GM19238 (cell line): ENCODE measurements at regions not wholly inside any gene's neighbourhood (a gene's known extent, or its start where the extent isn't known, plus 50 kb on each side); places are given as distances from the start of the nearest gene placed in this dataset.

Experiments used
- DNase-seq: peaks from one replicate; pipeline ENCODE4 v3.0.0; 2011; ENCODE audit warnings: low spot score; ENCODE audit not compliant: insufficient read length

GRCh38 chr10:92747066-92747465 is 57.3 kb downstream of the HHEX start:
- no peak for DNase-seq

GRCh38 chr10:92747600-92747999 is 57.8 kb downstream of the HHEX start:
- no peak for DNase-seq

- no peak for DNase-seq
Measured at GRCh38 chr10:92750791-92751533, 61.2 kb downstream of the HHEX start.

- DNase-seq: no peak
Measured at GRCh38 chr10:92751534-92751811, 61.7 kb downstream of the HHEX start.

GRCh38 chr10:92751827-92752226 is 62.1 kb downstream of the HHEX start:
- no peak for DNase-seq

- no peak for DNase-seq
Measured at GRCh38 chr10:92753865-92754264, 64.1 kb downstream of the HHEX start.

- no peak for DNase-seq
Measured at GRCh38 chr10:92755725-92756124, 66.0 kb downstream of the HHEX start.

GRCh38 chr10:92756201-92757065 is 66.7 kb downstream of the HHEX start:
- DNase-seq: peak; percentile 42

- DNase-seq: peak; percentile 64
Measured at GRCh38 chr10:92757066-92757710, 67.4 kb downstream of the HHEX start.

GRCh38 chr10:92757711-92758104 is 68.0 kb downstream of the HHEX start:
- DNase-seq: no peak

- DNase-seq: no peak
Measured at GRCh38 chr10:92758594-92758993, 68.8 kb downstream of the HHEX start.

GRCh38 chr10:92760609-92761008 is 70.9 kb downstream of the HHEX start:
- DNase-seq: no peak

GRCh38 chr10:92761571-92761970 is 71.8 kb downstream of the HHEX start:
- no peak for DNase-seq

GRCh38 chr10:92763634-92764155 is 73.9 kb downstream of the HHEX start:
- DNase-seq: no peak

GRCh38 chr10:92766451-92766850 is 76.7 kb downstream of the HHEX start:
- DNase-seq: no peak

- no peak for DNase-seq
Measured at GRCh38 chr10:92768104-92768503, 78.3 kb downstream of the HHEX start.

GRCh38 chr10:92773776-92774175 is 74.5 kb upstream of the EXOC6 start:
- DNase-seq: no peak

- no peak for DNase-seq
Measured at GRCh38 chr10:92778091-92778490, 70.2 kb upstream of the EXOC6 start.

GRCh38 chr10:92785118-92785517 is 63.2 kb upstream of the EXOC6 start:
- DNase-seq: no peak

GRCh38 chr10:92787557-92788152 is 60.7 kb upstream of the EXOC6 start:
- DNase-seq: no peak

- DNase-seq: no peak
Measured at GRCh38 chr10:92789067-92789466, 59.3 kb upstream of the EXOC6 start.

- DNase-seq: no peak
Measured at GRCh38 chr10:92789786-92790185, 58.5 kb upstream of the EXOC6 start.
